ENCODE measurements at regions not wholly inside any gene's neighbourhood (a gene's known extent, or its start where the extent isn't known, plus 50 kb on each side); places are given as distances from the start of the nearest gene placed in this dataset.

DNA sequence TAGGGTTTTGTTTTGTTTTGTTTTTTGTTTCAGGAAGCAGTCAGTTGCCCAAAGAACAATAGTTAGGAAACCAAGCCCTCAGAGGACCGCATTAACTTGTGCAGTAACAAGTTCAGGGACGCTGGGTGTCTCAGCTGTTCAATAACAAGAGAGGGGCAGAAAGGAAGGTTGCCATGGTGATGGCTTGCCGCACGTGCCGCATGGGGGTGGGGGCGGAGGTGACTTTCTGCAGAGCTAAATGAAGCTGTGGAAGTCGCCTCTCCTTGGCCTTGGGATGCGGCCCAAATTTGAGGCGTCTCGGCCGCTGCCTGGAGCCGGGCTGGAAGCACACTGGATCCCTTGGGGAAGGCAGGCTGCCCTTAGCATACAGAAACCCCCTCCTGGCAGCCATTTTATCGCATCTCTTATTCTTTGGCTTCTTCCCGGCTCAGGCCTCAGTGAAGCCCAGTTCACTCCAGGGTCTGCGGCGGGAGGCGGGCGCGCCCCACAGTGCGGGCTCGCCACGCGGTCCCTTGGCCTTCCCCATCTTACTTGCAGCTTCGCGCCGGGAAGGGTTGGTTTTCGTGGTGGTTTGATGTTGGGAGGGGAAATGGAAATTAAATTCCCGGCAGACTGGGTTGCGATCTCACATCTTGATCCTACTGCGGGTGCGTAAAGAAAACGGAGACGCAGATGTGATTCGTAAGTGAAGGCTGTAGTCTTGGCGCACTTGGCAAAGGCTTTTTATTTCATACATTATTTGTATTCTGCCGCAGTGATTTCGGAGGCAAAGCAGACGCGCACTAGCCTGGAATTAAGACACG is 94.3 kb downstream of the SLC17A6 start:
- Histone ChIP-seq H3K36me3 (ENCODE audit: control insufficient read depth, insufficient read depth, low read length) (no peaks in the 10 kb centered on the region), H3K4me3 (ENCODE audit: low read length) (peak overlapping the region; percentile 35), H3K27ac (ENCODE audit: low read depth, low read length) (no peak overlapping the region), H3K4me1 (ENCODE audit: control insufficient read depth, insufficient read depth, low read length) (no peaks in the 10 kb centered on the region), H3K9ac (ENCODE audit: low read length) (no peak overlapping the region), H3K27me3 (ENCODE audit: control insufficient read depth, insufficient read depth, low read length) (no peaks in the 10 kb centered on the region)

DNA sequence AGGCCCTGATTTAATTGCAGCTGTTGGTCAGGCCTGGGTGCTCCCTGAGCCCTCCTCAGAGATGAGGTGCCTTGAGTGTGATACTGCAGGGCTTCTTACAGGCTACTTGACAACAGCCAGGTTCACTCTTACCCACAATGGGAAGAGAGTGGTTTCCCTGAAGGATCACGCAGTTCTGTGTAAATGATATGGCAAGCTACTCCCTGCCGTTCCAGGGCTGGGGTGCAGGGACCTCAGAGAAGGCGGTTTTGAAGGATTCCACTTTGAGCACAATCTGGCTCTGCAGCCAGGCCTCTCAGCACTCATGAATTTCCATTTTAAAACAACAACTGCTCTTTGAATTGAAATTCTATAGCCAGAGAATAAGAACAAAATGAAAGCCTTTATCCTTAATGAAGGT is 92.9 kb downstream of the SLC17A6 start:
- no peaks in the 10 kb centered on the region for H3K27me3 ChIP-seq (ENCODE audit: control insufficient read depth, insufficient read depth, low read length)
- no peak overlapping the region for H3K9ac ChIP-seq (ENCODE audit: low read length)
- H3K4me1 ChIP-seq (ENCODE audit: control insufficient read depth, insufficient read depth, low read length) = no peaks in the 10 kb centered on the region
- no peak overlapping the region for H3K4me3 ChIP-seq (ENCODE audit: low read length)
- no peak overlapping the region for H3K27ac ChIP-seq (ENCODE audit: low read depth, low read length)
- no peaks in the 10 kb centered on the region for H3K36me3 ChIP-seq (ENCODE audit: control insufficient read depth, insufficient read depth, low read length)

DNA sequence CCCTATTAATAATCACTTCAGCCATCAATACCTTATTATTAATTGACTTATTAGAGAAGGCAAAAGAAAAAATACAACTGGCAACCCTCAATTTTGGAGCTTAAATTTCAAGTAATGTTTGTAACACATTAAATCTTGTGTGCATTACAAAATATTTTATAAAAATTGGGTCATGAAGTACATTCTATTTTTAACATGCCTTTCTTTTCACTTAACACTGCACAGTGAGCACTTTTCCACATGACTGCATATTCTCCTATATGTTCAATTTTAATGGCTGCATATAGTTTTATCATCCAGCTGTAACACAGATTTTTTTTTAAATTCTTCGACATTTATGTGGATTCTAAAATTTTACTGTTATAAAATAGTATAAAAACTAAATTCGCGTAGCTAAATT is 92.5 kb downstream of the SLC17A6 start:
- no peak overlapping the region for H3K4me3 ChIP-seq (ENCODE audit: low read length)
- no peaks in the 10 kb centered on the region for H3K4me1 ChIP-seq (ENCODE audit: control insufficient read depth, insufficient read depth, low read length)
- H3K36me3 ChIP-seq (ENCODE audit: control insufficient read depth, insufficient read depth, low read length) = no peaks in the 10 kb centered on the region
- H3K9ac ChIP-seq (ENCODE audit: low read length) = no peak overlapping the region
- H3K27ac ChIP-seq (ENCODE audit: low read depth, low read length) = no peak overlapping the region
- H3K27me3 ChIP-seq (ENCODE audit: control insufficient read depth, insufficient read depth, low read length) = no peaks in the 10 kb centered on the region

DNA sequence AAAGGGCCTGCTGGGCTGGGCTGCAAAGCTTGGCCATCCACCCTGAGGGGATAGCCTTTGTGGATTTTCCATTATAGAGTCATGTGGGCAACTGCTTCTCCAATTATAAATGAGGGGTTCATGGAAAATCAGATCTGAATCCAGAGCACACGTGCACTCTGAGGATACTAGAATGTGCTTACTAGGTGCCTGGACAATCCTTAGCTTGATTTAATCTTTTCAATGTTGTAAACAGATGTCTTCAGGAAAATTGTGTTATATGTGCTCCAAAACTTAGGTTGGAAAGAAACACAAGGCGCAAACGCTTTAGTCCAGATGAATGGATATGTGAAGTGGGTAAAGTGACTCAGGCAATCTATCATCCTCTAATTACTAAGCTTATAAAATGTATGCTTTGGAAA is 92.0 kb downstream of the SLC17A6 start:
- H3K27me3 ChIP-seq (ENCODE audit: control insufficient read depth, insufficient read depth, low read length) = no peaks in the 10 kb centered on the region
- no peak overlapping the region for H3K9ac ChIP-seq (ENCODE audit: low read length)
- H3K36me3 ChIP-seq (ENCODE audit: control insufficient read depth, insufficient read depth, low read length) = no peaks in the 10 kb centered on the region
- H3K4me1 ChIP-seq (ENCODE audit: control insufficient read depth, insufficient read depth, low read length) = no peaks in the 10 kb centered on the region
- H3K27ac ChIP-seq (ENCODE audit: low read depth, low read length) = no peak overlapping the region
- no peak overlapping the region for H3K4me3 ChIP-seq (ENCODE audit: low read length)
